Psoas muscle (tissue), 7 donors: ENCODE measurements at regions not wholly inside any gene's neighbourhood (a gene's known extent, or its start where the extent isn't known, plus 50 kb on each side); places are given as distances from the start of the nearest gene placed in this dataset.

Experiments
- ATAC-seq, 4 donors: fragments of 200-7000 bp; cut with Tn5 transposase; one replicate each; pipeline ENCODE4 v1.9.1; 2020; ENCODE audit warnings: moderate library complexity in 3 of 4, mild to moderate bottlenecking in 2 of 4
- DNase-seq, 2 donors: peaks; one replicate each; pipeline ENCODE4 v3.0.0-alpha.2; 2020
- H3K27ac ChIP-seq: fragments of 200-600 bp; one replicate; pipeline ENCODE4 v1.8.0; 2022
- H3K27me3 ChIP-seq, 3 donors: fragments of 200-600 bp in 1 of 3; one replicate each; pipeline versions ENCODE4 v1.6.1 to v1.8.0; 2013 to 2022; ENCODE audit warnings: low read length in 2 of 3, mild to moderate bottlenecking in 2 of 3, moderate library complexity in 1 of 3; ENCODE audit not compliant: insufficient read depth in 3 of 3
- H3K36me3 ChIP-seq, 2 donors: fragments of 200-600 bp in 1 of 2; one replicate each; pipeline versions ENCODE4 v1.6.1 to v1.8.0; 2013 to 2022; ENCODE audit warnings: low read depth in 1 of 2, mild to moderate bottlenecking in 1 of 2, moderate library complexity in 1 of 2; ENCODE audit not compliant: insufficient read depth in 1 of 2
- H3K4me1 ChIP-seq: fragments of 200-600 bp; one replicate; pipeline ENCODE4 v1.8.0; 2022
- H3K4me3 ChIP-seq: fragments of 200-600 bp; one replicate; pipeline ENCODE4 v1.8.0; 2022; ENCODE audit warnings: mild to moderate bottlenecking
- H3K9me3 ChIP-seq: fragments of 200-600 bp; one replicate; pipeline ENCODE4 v1.8.0; 2022
- WGBS, 3 donors: extraction: QIAGEN DNeasy Blood & Tissue Kit; methylation state at CpG; one replicate each; pipeline versions ENCODE4 v1.1.6 to v1.1.7; 2013; 5-methylcytosine and 5-hydroxymethylcytosine counted together
- intact Hi-C, 2 donors: fragments of 100-400 bp; cut with DNase I; formaldehyde crosslinking; loops; one replicate each; pipeline versions ENCODE4 v1.11.0 to v1.14.2; 2022
- TF ChIP-seq, protein P1 (sequence below): fragments of 200-600 bp; IDR thresholded peaks from one replicate; pipeline ENCODE4 v1.8.0; 2022; ENCODE audit warnings: antibody characterized with exemption
- donor health status: healthy with polysubstance abuse.
- donor health status: DM: no; HTN: no; CAD: no; lungs with moderate emphysema.
- donor health status: Bipolar disorder and iron deficiency.
- donor health status: healthy.
- donor health status: DM: yes; HTN: yes; CAD: no.
- donor health status: DM: no; HTN: no; CAD: no.
- donor health status: DM: yes; HTN: yes; CAD: no.

- DNase-seq (no peak), ATAC-seq (no peak)
- Histone ChIP-seq H3K4me3 (no peak overlapping the region), H3K27ac (no peak overlapping the region), H3K36me3 (no peaks in the 10 kb centered on the region), H3K4me1 (no peaks in the 10 kb centered on the region), H3K27me3 (no peaks in the 10 kb centered on the region), H3K9me3 (no peaks in the 10 kb centered on the region)
- 73 to 86% (median 77%) methylated on average over 5 of the region's 5 CpGs for WGBS, 3 donors
- TF ChIP-seq, protein P1, sequence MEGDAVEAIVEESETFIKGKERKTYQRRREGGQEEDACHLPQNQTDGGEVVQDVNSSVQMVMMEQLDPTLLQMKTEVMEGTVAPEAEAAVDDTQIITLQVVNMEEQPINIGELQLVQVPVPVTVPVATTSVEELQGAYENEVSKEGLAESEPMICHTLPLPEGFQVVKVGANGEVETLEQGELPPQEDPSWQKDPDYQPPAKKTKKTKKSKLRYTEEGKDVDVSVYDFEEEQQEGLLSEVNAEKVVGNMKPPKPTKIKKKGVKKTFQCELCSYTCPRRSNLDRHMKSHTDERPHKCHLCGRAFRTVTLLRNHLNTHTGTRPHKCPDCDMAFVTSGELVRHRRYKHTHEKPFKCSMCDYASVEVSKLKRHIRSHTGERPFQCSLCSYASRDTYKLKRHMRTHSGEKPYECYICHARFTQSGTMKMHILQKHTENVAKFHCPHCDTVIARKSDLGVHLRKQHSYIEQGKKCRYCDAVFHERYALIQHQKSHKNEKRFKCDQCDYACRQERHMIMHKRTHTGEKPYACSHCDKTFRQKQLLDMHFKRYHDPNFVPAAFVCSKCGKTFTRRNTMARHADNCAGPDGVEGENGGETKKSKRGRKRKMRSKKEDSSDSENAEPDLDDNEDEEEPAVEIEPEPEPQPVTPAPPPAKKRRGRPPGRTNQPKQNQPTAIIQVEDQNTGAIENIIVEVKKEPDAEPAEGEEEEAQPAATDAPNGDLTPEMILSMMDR: no peak
- intact Hi-C loops: no loop called here
These were observed 559.9 kb upstream of the SOX11 start for GRCh38 chr2:5132281-5132680.

DNA sequence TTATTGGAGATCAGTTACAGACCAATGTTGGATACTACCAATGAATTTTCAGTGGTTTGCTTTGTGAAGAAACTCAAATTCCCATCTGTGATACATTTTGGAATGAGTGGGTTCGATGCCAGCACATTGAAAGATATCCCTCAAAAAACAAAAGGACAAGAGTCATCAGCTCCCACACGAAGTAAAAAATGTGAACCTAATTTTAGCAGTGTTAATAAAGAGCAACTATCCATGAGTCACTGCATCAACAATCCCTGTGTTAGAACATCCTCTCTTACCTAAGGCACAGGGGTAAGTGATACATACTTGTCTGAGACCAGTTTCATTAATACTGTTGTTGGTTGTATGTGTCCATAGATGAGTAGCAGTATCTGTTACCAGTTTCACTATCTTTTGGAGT, 551.8 kb upstream of the SOX11 start:
- 41 to 55% (median 45%) methylated on average over 2 of the region's 2 CpGs for WGBS, 3 donors

DNA sequence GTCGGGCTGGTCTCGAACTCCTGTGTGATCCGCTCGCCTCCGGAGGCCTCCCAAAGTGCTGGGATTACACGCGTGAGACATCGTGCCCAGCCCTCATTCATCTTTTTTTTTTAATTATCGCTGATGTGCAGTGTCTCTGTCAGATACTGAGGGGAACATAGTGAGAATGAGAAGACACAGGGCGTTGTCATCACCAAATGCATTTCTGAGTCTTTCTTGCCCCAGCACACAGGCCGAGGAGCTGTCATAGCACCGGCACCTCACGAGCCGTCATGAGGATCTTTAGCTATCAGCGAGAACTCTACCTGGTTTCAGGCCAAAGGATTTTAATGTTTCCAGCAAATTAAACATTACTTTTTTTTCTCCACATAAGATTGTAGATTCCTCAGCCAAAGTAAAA, 548.0 kb upstream of the SOX11 start:
- TF ChIP-seq, protein P1: no peak
- intact Hi-C loops: no loop called here
- no peak for DNase-seq
- Histone ChIP-seq H3K4me3 (no peak overlapping the region), H3K36me3 (no peaks in the 10 kb centered on the region), H3K27me3 (no peaks in the 10 kb centered on the region), H3K9me3 (no peaks in the 10 kb centered on the region), H3K27ac (no peak overlapping the region), H3K4me1 (no peaks in the 10 kb centered on the region)
- WGBS, 3 donors: 95 to 96% (median 95%) methylated on average over 15 of the region's 15 CpGs
- no peak for ATAC-seq

More for the DNA sequence above, 551.8 kb upstream of the SOX11 start:
- H3K4me3 ChIP-seq: no peak overlapping the region
- intact Hi-C loops: no loop called here
- no peaks in the 10 kb centered on the region for H3K4me1 ChIP-seq
- no peaks in the 10 kb centered on the region for H3K36me3 ChIP-seq
- ATAC-seq (peak in 1 of 4 donors; percentile 48), DNase-seq (no peak)
- no peaks in the 10 kb centered on the region for H3K27me3 ChIP-seq
- TF ChIP-seq, protein P1: no peak
- H3K27ac ChIP-seq: no peak overlapping the region
- no peaks in the 10 kb centered on the region for H3K9me3 ChIP-seq

- TF ChIP-seq, protein P1: no peak
- intact Hi-C loops: no loop called here
- Histone ChIP-seq H3K27ac (no peak overlapping the region), H3K4me3 (no peak overlapping the region), H3K27me3 (no peaks in the 10 kb centered on the region), H3K36me3 (no peaks in the 10 kb centered on the region), H3K9me3 (peaks cover 3% of the 10 kb centered on the region), H3K4me1 (no peaks in the 10 kb centered on the region)
- no peak for DNase-seq
- WGBS, 3 donors: 77 to 81% (median 77%) methylated on average over 8 of the region's 8 CpGs
- no peak for ATAC-seq
These were observed 547.1 kb upstream of the SOX11 start for GRCh38 chr2:5145053-5145452.

GRCh38 chr2:5145801-5146200, 546.4 kb upstream of the SOX11 start:
- WGBS, 3 donors: 97 to 98% (median 97%) methylated on average over 4 of the region's 4 CpGs
- intact Hi-C loops: no loop called here
- no peak overlapping the region for H3K27ac ChIP-seq
- TF ChIP-seq, protein P1: no peak
- no peaks in the 10 kb centered on the region for H3K27me3 ChIP-seq
- H3K9me3 ChIP-seq: peaks cover 5% of the 10 kb centered on the region
- DNase-seq (no peak), ATAC-seq (no peak)
- no peaks in the 10 kb centered on the region for H3K4me1 ChIP-seq
- no peaks in the 10 kb centered on the region for H3K36me3 ChIP-seq
- H3K4me3 ChIP-seq: no peak overlapping the region
